Heart left ventricle (tissue), 16 donors: ENCODE measurements at regions not wholly inside any gene's neighbourhood (a gene's known extent, or its start where the extent isn't known, plus 50 kb on each side); places are given as distances from the start of the nearest gene placed in this dataset.

ENCODE experiments used
- ATAC-seq, 4 donors: fragments of 200-7000 bp; cut with Tn5 transposase; one replicate each; pipeline ENCODE4 v1.9.1; 2020 to 2022; ENCODE audit warnings: moderate library complexity in 4 of 4, mild to moderate bottlenecking in 3 of 4, moderate number of reproducible peaks in 1 of 4
- DNase-seq, 5 donors: peaks; one replicate each; pipeline ENCODE4 v3.0.0-alpha.2; 2020
- H3K27ac ChIP-seq, 12 donors: fragments of 200-600 bp; sonication (generic) in 4 of 12; one replicate each; pipeline versions ENCODE4 v1.5.0 to v1.8.0; 2016 to 2022; ENCODE audit warnings: mild to moderate bottlenecking in 2 of 12
- H3K27me3 ChIP-seq, 9 donors: fragments of 200-600 bp; sonication (generic) in 2 of 9; one replicate each; pipeline versions ENCODE4 v1.5.1 to v1.8.0; 2016 to 2022; ENCODE audit warnings: mild to moderate bottlenecking in 3 of 9
- H3K36me3 ChIP-seq, 9 donors: fragments of 200-600 bp; sonication (generic) in 2 of 9; one replicate each; pipeline versions ENCODE4 v1.5.0 to v1.8.0; 2018 to 2022; ENCODE audit warnings: mild to moderate bottlenecking in 2 of 9
- H3K4me1 ChIP-seq, 12 donors: fragments of 200-600 bp; sonication (generic) in 4 of 12; one replicate each; pipeline versions ENCODE4 v1.5.0 to v1.8.0; 2016 to 2022; ENCODE audit warnings: mild to moderate bottlenecking in 3 of 12
- H3K4me3 ChIP-seq, 12 donors: fragments of 200-600 bp; sonication (generic) in 4 of 12; one replicate each; pipeline versions ENCODE4 v1.5.0 to v1.8.0; 2017 to 2022; ENCODE audit warnings: mild to moderate bottlenecking in 9 of 12, moderate library complexity in 4 of 12
- H3K9me3 ChIP-seq, 12 donors: fragments of 200-600 bp; sonication (generic) in 4 of 12; one replicate each; pipeline versions ENCODE4 v1.5.0 to v1.8.0; 2016 to 2022; ENCODE audit warnings: mild to moderate bottlenecking in 1 of 12
- POLR2A ChIP-seq, 2 donors: fragments of 450-650 bp; IDR thresholded peaks; one replicate each; pipeline ENCODE4 v1.6.1; 2017; ENCODE audit warnings: antibody characterized with exemption in 2 of 2, mild to moderate bottlenecking in 2 of 2, moderate library complexity in 2 of 2
- WGBS, 4 donors: extraction: QIAGEN DNeasy Blood & Tissue Kit in 2 of 4; methylation state at CpG; one replicate each; pipeline versions ENCODE4 v1.1.5 to v1.1.7; 2013 to 2018; 5-methylcytosine and 5-hydroxymethylcytosine counted together
- intact Hi-C, 10 donors: fragments of 100-400 bp; cut with DNase I; formaldehyde crosslinking; loops; one replicate each; pipeline versions ENCODE4 v1.11.1 to v1.14.2; 2022
- TF ChIP-seq, protein P1 (sequence below), 12 donors: fragments of 200-600 bp; sonication (generic) in 4 of 12; IDR thresholded peaks; one replicate each; pipeline versions ENCODE4 v1.5.0 to v1.8.0; 2018 to 2022; ENCODE audit warnings: antibody characterized with exemption in 12 of 12, mild to moderate bottlenecking in 5 of 12
- donor health status: ischemic (EF 13 %, LVEDD 7.1; RV severe dilation, severe dysfunction).
- donor health status: healthy with polysubstance abuse.
- donor health status: DM: no; HTN: yes; CAD: no.
- donor health status: DM: no; HTN: no; CAD: no.
- donor health status: ischemic (EF 25% LVEDD 6.9; RV normal size, moderate dysfunction).
- donor health status: ischemic (EF 25% LVEDD 5.7; RV mildly dilated, moderate dysfunction).
- donor health status: healthy.
- donor health status: DM: yes; HTN: yes; CAD: no.
- donor health status: ischemic (EF 35%, LVEDD 5.7; RV mildly dilated, moderate dysfunction).
- donor health status: nonischemic (EF 11% LVEDD 7.7; RV severe dilation, severe dysfunction).
- donor health status: DM: yes; HTN: yes; CAD: no.
- donor health status: PGD.
- donor health status: ischemic (EF 29% LVEDD 5.4; RV normal size, mild dysfunction).
- donor health status: nonischemic (EF 23%, LVEDD 6.1; RV moderate dilation, normal function).

DNA sequence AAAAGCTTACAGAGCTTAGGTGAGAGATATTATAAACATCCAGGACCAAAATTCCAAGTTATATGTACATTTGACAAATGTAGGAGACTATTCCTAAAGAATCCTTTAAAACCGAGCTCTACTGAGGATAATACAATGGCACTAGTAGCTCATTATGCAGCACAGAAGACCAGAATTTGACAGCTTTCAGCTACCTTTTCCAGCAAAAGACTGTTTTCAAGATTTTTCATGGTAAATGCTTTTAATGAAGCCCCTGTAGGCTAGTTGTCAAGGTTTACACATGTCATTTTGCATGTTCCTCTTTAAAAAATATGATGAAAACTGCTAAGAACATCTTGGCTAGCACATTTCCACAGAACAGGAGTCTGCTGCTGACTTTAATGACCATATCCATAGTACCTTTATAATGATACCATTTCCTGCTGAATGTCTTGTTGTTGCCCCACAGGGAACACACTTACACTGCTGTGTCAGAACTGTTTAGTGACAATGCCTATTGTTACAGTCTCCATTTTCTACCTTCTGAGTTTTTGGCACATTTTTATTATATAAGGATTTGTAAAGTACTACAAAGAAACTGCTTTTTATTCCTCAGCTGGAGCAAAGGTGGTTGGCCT, 1382.3 kb downstream of the RAPGEF2 start:
- Histone ChIP-seq H3K27ac (no peak overlapping the region), H3K4me3 (no peak overlapping the region), H3K4me1 (no peaks in the 10 kb centered on the region), H3K27me3 (no peaks in the 10 kb centered on the region), H3K36me3 (no peaks in the 10 kb centered on the region), H3K9me3 (peaks cover 0 to 3% (median 0%) of the 10 kb centered on the region in 12 donors)
- TF ChIP-seq, protein P1, sequence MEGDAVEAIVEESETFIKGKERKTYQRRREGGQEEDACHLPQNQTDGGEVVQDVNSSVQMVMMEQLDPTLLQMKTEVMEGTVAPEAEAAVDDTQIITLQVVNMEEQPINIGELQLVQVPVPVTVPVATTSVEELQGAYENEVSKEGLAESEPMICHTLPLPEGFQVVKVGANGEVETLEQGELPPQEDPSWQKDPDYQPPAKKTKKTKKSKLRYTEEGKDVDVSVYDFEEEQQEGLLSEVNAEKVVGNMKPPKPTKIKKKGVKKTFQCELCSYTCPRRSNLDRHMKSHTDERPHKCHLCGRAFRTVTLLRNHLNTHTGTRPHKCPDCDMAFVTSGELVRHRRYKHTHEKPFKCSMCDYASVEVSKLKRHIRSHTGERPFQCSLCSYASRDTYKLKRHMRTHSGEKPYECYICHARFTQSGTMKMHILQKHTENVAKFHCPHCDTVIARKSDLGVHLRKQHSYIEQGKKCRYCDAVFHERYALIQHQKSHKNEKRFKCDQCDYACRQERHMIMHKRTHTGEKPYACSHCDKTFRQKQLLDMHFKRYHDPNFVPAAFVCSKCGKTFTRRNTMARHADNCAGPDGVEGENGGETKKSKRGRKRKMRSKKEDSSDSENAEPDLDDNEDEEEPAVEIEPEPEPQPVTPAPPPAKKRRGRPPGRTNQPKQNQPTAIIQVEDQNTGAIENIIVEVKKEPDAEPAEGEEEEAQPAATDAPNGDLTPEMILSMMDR (IDR thresholded peaks at IDR 0.05), result no peak
- no peak for TF ChIP-seq POLR2A (IDR thresholded peaks at IDR 0.05)
- 74 to 83% (median 79%) methylated on average over 1 of the region's 1 CpG for WGBS, 4 donors
- intact Hi-C loops, result no loop called here
- ATAC-seq (no peak), DNase-seq (no peak)

DNA sequence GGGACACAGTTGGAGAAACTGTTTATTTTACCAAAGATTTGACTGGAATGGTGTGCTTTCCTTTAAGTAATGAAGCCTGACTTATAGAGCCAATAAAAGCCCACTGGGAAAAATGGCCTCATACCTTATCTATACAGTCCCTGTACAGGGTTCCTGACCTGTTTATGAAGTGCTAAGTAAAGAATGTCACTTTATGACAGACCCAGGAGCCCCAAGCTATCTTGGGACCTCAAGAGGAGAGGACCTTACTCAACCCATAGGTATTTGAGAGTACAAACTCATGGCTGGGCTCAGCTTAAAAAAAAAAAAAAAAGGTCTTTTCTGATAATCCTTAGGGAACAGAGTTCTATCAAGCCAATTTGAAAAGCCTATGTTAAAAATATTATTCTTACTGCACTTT, 1389.3 kb downstream of the RAPGEF2 start:
- intact Hi-C loops, result no loop called here
- DNase-seq (no peak), ATAC-seq (no peak)
- H3K27ac ChIP-seq, result no peak overlapping the region
- H3K4me1 ChIP-seq, result peaks cover 0 to 9% (median 0%) of the 10 kb centered on the region in 12 donors
- H3K9me3 ChIP-seq, result peaks cover 0 to 12% (median 0%) of the 10 kb centered on the region in 12 donors
- no peak for TF ChIP-seq POLR2A (IDR thresholded peaks at IDR 0.05)
- TF ChIP-seq, protein P1 (IDR thresholded peaks at IDR 0.05), result no peak
- H3K27me3 ChIP-seq, result no peaks in the 10 kb centered on the region
- H3K36me3 ChIP-seq, result no peaks in the 10 kb centered on the region
- no peak overlapping the region for H3K4me3 ChIP-seq

DNA sequence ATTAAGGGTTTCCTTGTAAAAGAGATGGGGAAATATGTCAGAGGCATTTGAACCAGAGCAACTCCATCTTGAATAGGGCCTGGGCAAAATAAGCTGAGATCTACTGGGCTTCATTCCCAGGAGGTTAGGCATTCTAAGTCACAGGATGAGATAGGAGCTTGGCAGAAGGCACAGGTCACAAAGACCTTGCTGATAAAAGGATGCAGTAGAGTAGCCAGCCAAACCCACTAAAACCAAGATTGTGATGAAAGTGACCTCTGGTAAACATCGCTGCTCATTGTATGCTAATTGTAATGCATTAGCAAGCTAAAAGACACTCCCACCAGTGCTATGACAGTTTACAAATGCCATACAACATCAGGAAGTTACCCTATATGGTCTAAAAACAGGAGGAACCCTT, 1390.3 kb downstream of the RAPGEF2 start:
- DNase-seq, result peak in 1 of 5 donors; percentile 32
- ATAC-seq, result peak; percentile 38 to 85 (median 78)
- no peak for TF ChIP-seq POLR2A (IDR thresholded peaks at IDR 0.05)
- TF ChIP-seq, protein P1 (IDR thresholded peaks at IDR 0.05), result no peak
- H3K9me3 ChIP-seq, result peaks cover 0 to 12% (median 0%) of the 10 kb centered on the region in 12 donors
- 75 to 87% (median 78%) methylated on average over 1 of the region's 1 CpG for whole genome bisulfite sequencing, 4 donors
- H3K4me1 ChIP-seq, result peaks cover 0 to 9% (median 0%) of the 10 kb centered on the region in 12 donors
- H3K27ac ChIP-seq, result peak overlapping the region in 2 of 12 donors; percentile 52 to 72
- H3K4me3 ChIP-seq, result no peak overlapping the region
- H3K27me3 ChIP-seq, result no peaks in the 10 kb centered on the region
- intact Hi-C loops, result no loop called here
- H3K36me3 ChIP-seq, result no peaks in the 10 kb centered on the region

DNA sequence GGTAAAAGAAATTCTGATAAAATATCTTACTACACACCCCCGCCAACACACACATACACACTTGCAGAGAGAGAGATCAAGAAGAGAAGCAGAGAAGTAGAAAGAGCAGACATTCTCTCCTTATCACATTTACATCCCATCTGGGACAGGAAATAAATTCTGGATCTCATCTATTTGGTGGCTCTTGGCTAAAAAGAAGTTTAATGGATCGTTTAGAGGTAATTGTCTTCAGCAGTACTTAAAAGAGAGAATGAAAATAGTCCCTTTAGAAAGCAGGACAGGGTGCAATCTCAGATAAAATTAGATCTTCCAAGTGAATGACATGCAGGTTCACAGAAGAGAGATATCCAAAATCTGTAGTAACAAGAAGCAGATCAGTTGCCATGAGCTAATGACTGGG, 1392.5 kb downstream of the RAPGEF2 start:
- Histone ChIP-seq H3K4me3 (no peak overlapping the region), H3K36me3 (no peaks in the 10 kb centered on the region), H3K4me1 (peaks cover 0 to 12% (median 0%) of the 10 kb centered on the region in 12 donors), H3K9me3 (peaks cover 0 to 11% (median 0%) of the 10 kb centered on the region in 12 donors), H3K27me3 (no peaks in the 10 kb centered on the region), H3K27ac (peak overlapping the region in 1 of 12 donors; percentile 43)
- TF ChIP-seq POLR2A (IDR thresholded peaks at IDR 0.05), result no peak
- TF ChIP-seq, protein P1 (IDR thresholded peaks at IDR 0.05), result no peak
- WGBS, 4 donors, result 35 to 55% (median 41%) methylated on average over 2 of the region's 2 CpGs
- intact Hi-C loops, result no loop called here
- DNase-seq (no peak), ATAC-seq (no peak)
